Keratinocyte (primary cell): ENCODE measurements at regions not wholly inside any gene's neighbourhood (a gene's known extent, or its start where the extent isn't known, plus 50 kb on each side); places are given as distances from the start of the nearest gene placed in this dataset.

Experiments used
- DNase-seq: peaks from one replicate; pipeline ENCODE4 v3.0.0-alpha.2; 2011; ENCODE audit warnings: low read depth, missing footprints, low spot score
- FAIRE-seq: peaks from 2 replicates; lab custom pipeline; 2011; peaks lifted over from hg19 to GRCh38; lab: Jason Lieb, UNC
- H2AFZ ChIP-seq: 2 replicates; pipeline ENCODE4 v1.6.0; 2012; ENCODE audit warnings: low read length, control low read depth, inconsistent platforms; ENCODE audit not compliant: control insufficient read depth
- H3K27ac ChIP-seq: 2 replicates; pipeline ENCODE4 v1.5.1; 2011; ENCODE audit warnings: low read length; ENCODE audit not compliant: control insufficient read depth, insufficient read depth
- H3K27me3 ChIP-seq: 3 replicates; pipeline ENCODE4 v1.6.0; 2011; ENCODE audit warnings: low read length; ENCODE audit not compliant: control insufficient read depth, insufficient read depth; ENCODE audit errors: extremely low read depth
- H3K36me3 ChIP-seq, 2 experiments: 2 replicates in 1 of 2; 3 replicates in 1 of 2; pipeline ENCODE4 v1.5.1; 2011; ENCODE audit warnings: low read length in 2 of 2, mild to moderate bottlenecking in 1 of 2; ENCODE audit not compliant: control insufficient read depth in 2 of 2, insufficient read depth in 2 of 2; ENCODE audit errors: extremely low read depth in 1 of 2
- H3K4me1 ChIP-seq: 3 replicates; pipeline ENCODE4 v1.5.1; 2011; ENCODE audit warnings: low read length; ENCODE audit not compliant: control insufficient read depth, insufficient read depth; ENCODE audit errors: extremely low read depth
- H3K4me2 ChIP-seq: 3 replicates; pipeline ENCODE4 v1.6.0; 2011; ENCODE audit warnings: low read depth, low read length; ENCODE audit not compliant: control insufficient read depth, insufficient read depth; ENCODE audit errors: extremely low read depth
- H3K4me3 ChIP-seq, 3 experiments: fragments of 200-600 bp in 1 of 3; sonication (generic) in 1 of 3; 2 replicates in 2 of 3; 3 replicates in 1 of 3; pipeline ENCODE4 v1.5.1; 2011 to 2016; ENCODE audit warnings: low read length in 3 of 3, mild to moderate bottlenecking in 3 of 3, control low read depth in 2 of 3, inconsistent platforms in 1 of 3, low read depth in 1 of 3, mixed read lengths in 1 of 3, mixed run types in 1 of 3, moderate library complexity in 1 of 3; ENCODE audit not compliant: control insufficient read depth in 2 of 3, insufficient read depth in 2 of 3; ENCODE audit errors: extremely low read depth in 1 of 3
- H3K79me2 ChIP-seq: 2 replicates; pipeline ENCODE4 v1.6.0; 2012; ENCODE audit warnings: low read length; ENCODE audit not compliant: control insufficient read depth, insufficient read depth
- H3K9ac ChIP-seq: 3 replicates; pipeline ENCODE4 v1.6.0; 2011; ENCODE audit warnings: low read length; ENCODE audit not compliant: control insufficient read depth, insufficient read depth; ENCODE audit errors: extremely low read depth
- H3K9me1 ChIP-seq: 3 replicates; pipeline ENCODE4 v1.6.0; 2011; ENCODE audit warnings: low read length; ENCODE audit not compliant: control insufficient read depth, insufficient read depth; ENCODE audit errors: extremely low read depth
- H3K9me3 ChIP-seq: 2 replicates; pipeline ENCODE4 v1.5.1; 2012; ENCODE audit warnings: low read depth, low read length; ENCODE audit not compliant: control insufficient read depth
- H4K20me1 ChIP-seq: 3 replicates; pipeline ENCODE4 v1.6.0; 2011; ENCODE audit warnings: low read length; ENCODE audit not compliant: control insufficient read depth, insufficient read depth; ENCODE audit errors: extremely low read depth
- CTCF ChIP-seq, 3 experiments: IDR thresholded peaks in 1 of 3; conservative IDR thresholded peaks in 1 of 3; optimal IDR thresholded peaks in 1 of 3; 2 replicates in 2 of 3; 3 replicates in 1 of 3; pipeline versions ENCODE3 to v1.5.1; 2011; ENCODE audit warnings: low read length in 3 of 3, mild to moderate bottlenecking in 3 of 3, moderate library complexity in 2 of 3, control low read depth in 1 of 3, inconsistent platforms in 1 of 3; ENCODE audit not compliant: insufficient read depth in 2 of 3; ENCODE audit errors: extremely low read depth in 1 of 3
- EZH2 ChIP-seq: IDR thresholded peaks from one replicate; pipeline ENCODE4 v1.6.1; 2012; ENCODE audit warnings: inconsistent platforms, mild to moderate bottlenecking, low read length, moderate library complexity
- dilution Hi-C: fragments of 300-500 bp; cut with MboI; formaldehyde crosslinking; loops from one replicate; pipeline ENCODE4 v1.7.0; 2020; ENCODE audit warnings: low sequenced_read_pairs; ENCODE audit not compliant: extremely low pct_ligation_motif_present

- no peak for TF ChIP-seq CTCF (optimal IDR thresholded peaks at IDR 0.05 in 1 of 3, IDR thresholded peaks at IDR 0.05 in 1 of 3, conservative IDR thresholded peaks at IDR 0.05 in 1 of 3; ENCODE audit: extremely low read depth in 1 of 3, insufficient read depth in 2 of 3, low read length in 3 of 3)
- no peak for TF ChIP-seq EZH2
- FAIRE-seq (no peak), DNase-seq (no peak)
- Histone ChIP-seq H3K9me1 (no peaks in the 10 kb centered on the region), H3K9me3 (no peaks in the 10 kb centered on the region), H3K4me3 (no peak overlapping the region), H3K27me3 (no peaks in the 10 kb centered on the region), H4K20me1 (no peaks in the 10 kb centered on the region), H3K27ac (no peak overlapping the region), H2AFZ (no peak overlapping the region), H3K79me2 (no peaks in the 10 kb centered on the region), H3K4me1 (no peaks in the 10 kb centered on the region), H3K9ac (no peak overlapping the region), H3K36me3 (no peaks in the 10 kb centered on the region), H3K4me2 (no peak overlapping the region)
- dilution Hi-C loops: loop anchor here (10.0 kb wide), 1 partner anchor 223 kb away; no protein-coding TSS in a partner anchor
Measured at GRCh38 chr12:41908206-41908605, 236.5 kb downstream of the GXYLT1 start.

- Histone ChIP-seq H3K4me2 (no peak overlapping the region), H4K20me1 (no peaks in the 10 kb centered on the region), H3K27me3 (no peaks in the 10 kb centered on the region), H3K27ac (no peak overlapping the region), H3K4me3 (no peak overlapping the region), H3K4me1 (no peaks in the 10 kb centered on the region), H2AFZ (no peak overlapping the region), H3K9me3 (no peaks in the 10 kb centered on the region), H3K9ac (no peak overlapping the region), H3K36me3 (no peaks in the 10 kb centered on the region), H3K9me1 (no peaks in the 10 kb centered on the region), H3K79me2 (no peaks in the 10 kb centered on the region)
- TF ChIP-seq EZH2: no peak
- no peak for TF ChIP-seq CTCF (optimal IDR thresholded peaks at IDR 0.05 in 1 of 3, IDR thresholded peaks at IDR 0.05 in 1 of 3, conservative IDR thresholded peaks at IDR 0.05 in 1 of 3; ENCODE audit: extremely low read depth in 1 of 3, insufficient read depth in 2 of 3, low read length in 3 of 3)
- dilution Hi-C loops: loop anchor here (10.0 kb wide), 1 partner anchor 223 kb away; no protein-coding TSS in a partner anchor
- FAIRE-seq (no peak), DNase-seq (no peak)
Measured at GRCh38 chr12:41907550-41907949, 237.1 kb downstream of the GXYLT1 start.
